GM12892 (cell line): ENCODE measurements at regions not wholly inside any gene's neighbourhood (a gene's known extent, or its start where the extent isn't known, plus 50 kb on each side); places are given as distances from the start of the nearest gene placed in this dataset.
"Not testable (repeated sequence)": the region's sequence is repeated elsewhere in the genome, so short reads cannot be mapped to it uniquely, and the experiment has no call there.

Source experiments
- DNase-seq: peaks from one replicate; pipeline ENCODE4 v3.0.0; 2011; ENCODE audit not compliant: insufficient read length
- FAIRE-seq: peaks from 2 replicates; lab custom pipeline; 2011; peaks lifted over from hg19 to GRCh38; lab: Jason Lieb, UNC
- POLR2A ChIP-seq: IDR thresholded peaks from 2 replicates; pipeline ENCODE4 v1.6.1; 2011; ENCODE audit warnings: low read depth, low read length, control low read depth
- POLR2AphosphoS5 ChIP-seq: IDR thresholded peaks from 2 replicates; pipeline ENCODE4 v1.6.1; 2011; ENCODE audit warnings: low read depth, low read length, control low read depth
- TAF1 ChIP-seq: IDR thresholded peaks from 2 replicates; pipeline ENCODE4 v1.6.1; 2011; ENCODE audit warnings: low read depth, mild to moderate bottlenecking, control low read depth, low read length, borderline replicate concordance

DNA sequence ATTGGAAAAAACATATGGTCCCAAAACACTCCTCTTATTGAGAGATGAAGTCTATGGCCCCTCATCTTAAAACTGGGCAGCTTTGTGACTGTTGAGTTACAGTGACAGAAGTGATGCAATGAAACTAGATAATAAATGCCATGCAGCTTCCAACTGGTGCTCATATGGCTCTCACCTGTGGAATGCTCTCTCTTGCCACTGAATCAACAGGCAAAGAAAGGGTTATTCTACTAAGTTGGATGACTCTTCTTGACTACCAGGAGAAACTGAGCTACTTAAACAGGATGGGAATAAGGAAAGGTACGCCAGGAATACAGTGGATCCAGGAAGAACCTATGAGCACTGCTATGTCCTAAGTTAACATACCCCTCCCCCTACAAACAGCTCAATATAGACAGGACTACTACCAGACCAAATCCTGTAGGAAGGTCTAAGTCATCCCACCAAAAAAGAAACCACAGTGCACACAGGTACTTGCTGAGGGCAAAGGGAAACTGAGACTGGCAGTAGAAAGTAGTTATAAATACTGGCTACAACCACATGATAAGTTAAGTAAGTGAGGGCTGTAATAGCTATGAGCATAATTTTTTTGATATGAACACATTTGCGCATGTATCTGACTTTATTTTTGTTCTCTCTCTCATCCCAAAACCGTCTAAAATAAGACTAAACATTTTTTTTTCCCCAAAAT lies 398.5 kb downstream of the ZFHX3 start:
- DNase-seq (no peak), FAIRE-seq (no peak)
- TF ChIP-seq POLR2AphosphoS5 (no peak), POLR2A (no peak), TAF1 (no peak)

DNA sequence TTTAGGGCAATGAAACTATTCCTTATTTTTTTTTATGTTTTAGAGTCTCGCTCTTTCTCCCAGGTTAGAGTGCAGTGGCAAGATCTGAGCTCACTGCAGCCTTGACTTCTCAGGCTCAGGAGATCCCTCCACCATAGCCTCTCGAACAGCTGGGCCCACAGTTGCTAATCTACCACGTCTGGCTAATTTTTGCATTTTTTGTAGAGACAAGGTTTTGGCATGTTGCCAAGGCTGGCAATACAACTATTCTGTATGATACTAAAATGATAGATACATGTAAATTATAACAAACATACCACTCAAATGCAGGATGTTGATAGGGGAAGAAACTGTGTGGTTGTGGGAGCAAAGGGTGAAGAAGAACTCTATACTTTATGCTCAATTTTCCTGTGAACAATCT lies 401.3 kb downstream of the ZFHX3 start:
- no peak for FAIRE-seq
- DNase-seq: no peak

DNA sequence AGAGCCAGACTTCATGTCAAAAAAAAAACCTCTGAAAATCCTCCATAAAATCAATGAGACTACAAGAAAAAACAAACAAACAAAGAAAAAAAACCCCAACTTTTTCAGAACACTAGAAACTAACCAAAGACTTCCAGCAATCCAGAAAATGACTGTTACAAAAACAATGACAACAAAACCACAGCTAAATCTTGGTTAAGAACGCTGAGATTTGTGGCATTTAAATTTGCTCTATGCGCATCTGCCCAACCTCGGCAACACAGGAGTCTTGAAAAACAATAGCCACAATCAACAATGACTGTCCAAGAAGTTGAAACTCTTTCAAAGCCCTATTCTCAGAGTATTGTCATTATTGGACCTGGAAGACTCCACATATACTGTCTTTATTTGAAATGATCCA lies 402.4 kb downstream of the ZFHX3 start:
- no peak for DNase-seq
- FAIRE-seq: no peak
- no peak for TF ChIP-seq POLR2AphosphoS5
- no peak for TF ChIP-seq TAF1
- no peak for TF ChIP-seq POLR2A

More for the DNA sequence above, 401.3 kb downstream of the ZFHX3 start:
- TF ChIP-seq TAF1 (no peak), POLR2A (no peak), POLR2AphosphoS5 (no peak)

DNA sequence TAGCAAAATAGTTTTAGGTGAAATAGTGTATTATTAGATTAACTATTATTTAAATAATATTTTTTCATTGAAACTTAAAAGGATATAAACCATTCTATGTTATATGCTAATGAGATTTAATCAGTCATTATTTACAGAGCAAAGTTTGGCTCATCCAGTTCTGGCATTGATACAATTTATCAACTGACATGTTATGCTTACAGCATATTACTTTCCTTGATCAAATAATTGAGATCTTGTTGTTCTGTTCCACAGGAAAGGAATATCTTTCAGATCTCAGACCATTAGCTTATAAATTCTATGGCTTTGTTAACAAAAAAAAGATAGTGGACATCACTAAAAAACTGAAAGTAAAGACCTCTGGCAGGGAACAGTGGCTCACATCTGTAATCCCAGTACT lies 403.0 kb downstream of the ZFHX3 start:
- TF ChIP-seq POLR2AphosphoS5 (no peak), POLR2A (no peak), TAF1 (no peak)
- FAIRE-seq (no peak), DNase-seq (no peak)

DNA sequence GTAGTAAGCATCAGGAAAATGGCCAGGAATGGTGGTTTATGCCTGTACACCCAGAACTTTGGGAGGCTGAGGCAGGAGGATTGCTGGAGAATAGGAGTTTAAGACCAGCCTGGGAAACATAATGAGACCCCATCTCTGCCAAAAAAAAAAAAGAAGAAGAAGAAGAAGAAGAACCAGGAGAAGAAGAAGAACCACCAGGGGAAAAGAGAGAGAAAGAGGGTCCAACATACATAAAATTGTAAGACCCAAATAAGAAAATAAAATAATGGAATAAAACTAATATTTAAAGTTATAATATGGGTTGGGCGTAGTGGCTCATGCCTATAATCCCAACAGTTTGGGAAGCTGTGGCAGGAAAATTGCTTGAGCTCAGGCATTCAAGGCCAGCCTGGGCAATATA lies 408.4 kb downstream of the ZFHX3 start:
- FAIRE-seq: no peak
- TF ChIP-seq POLR2AphosphoS5: no peak
- no peak for TF ChIP-seq TAF1
- no peak for TF ChIP-seq POLR2A
- no peak for DNase-seq

DNA sequence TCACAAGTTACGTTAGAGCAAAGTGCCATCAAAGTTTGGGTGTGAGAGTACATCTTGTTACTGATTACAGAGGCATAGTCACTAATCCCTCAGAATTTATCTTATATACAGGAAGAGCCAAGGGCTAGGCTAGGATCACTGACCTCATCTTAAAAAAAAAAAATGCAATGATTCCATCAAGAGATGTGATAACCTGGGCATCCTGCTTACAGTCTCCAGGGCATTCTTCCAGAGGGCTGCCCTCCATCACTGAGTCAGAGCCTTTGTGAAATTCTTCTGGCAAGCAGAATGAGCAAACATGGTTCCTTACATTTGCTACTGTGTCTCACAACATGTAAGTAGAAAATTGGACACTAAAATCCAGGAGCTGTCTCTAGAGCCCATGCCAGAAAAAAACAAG lies 410.6 kb downstream of the ZFHX3 start:
- DNase-seq (no peak), FAIRE-seq (no peak)
- TF ChIP-seq POLR2AphosphoS5: no peak
- no peak for TF ChIP-seq POLR2A
- TF ChIP-seq TAF1: no peak

DNA sequence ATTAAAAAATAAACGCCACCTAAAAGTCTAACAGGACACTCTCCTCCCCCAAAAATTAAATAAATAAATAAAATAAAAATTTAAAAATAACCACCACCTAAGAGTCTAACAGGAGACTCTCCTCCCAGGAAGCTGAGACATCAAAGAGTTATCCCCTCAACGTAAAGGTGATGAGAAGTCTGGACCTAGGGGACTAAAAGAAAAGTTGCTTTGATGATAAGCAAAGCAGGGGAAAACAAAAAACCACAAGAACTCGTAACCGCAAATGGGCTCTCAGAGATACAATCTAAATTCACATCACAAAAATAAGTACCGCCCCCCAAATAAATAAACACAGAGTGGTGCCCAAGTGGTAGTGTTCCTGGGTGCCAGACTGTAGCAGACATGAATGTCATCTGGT lies 412.2 kb downstream of the ZFHX3 start:
- DNase-seq (no peak), FAIRE-seq (no peak)
- TF ChIP-seq POLR2AphosphoS5 (no peak), TAF1 (no peak)

DNA sequence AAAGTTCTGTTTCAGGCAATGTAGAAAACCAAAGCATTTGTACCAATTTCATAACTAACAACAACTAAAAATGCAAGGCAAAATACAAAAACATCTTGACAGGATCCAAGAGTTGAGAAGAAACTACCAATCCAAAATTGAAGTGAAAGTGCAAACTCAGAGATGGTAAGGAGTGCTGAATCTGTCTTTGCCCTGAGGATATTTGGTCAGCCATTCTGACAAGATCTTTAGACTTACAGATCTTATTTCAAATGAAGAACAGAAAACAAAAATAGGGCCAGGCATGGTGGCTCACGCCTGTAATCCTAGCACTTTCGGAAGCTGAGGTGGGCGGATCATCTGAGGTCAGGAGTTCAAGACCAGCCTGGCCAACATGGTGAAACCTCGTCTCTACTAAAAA lies 412.8 kb downstream of the ZFHX3 start:
- DNase-seq (no peak), FAIRE-seq (no peak)
- TF ChIP-seq POLR2AphosphoS5 (no peak), TAF1 (no peak), POLR2A (no peak)

DNA sequence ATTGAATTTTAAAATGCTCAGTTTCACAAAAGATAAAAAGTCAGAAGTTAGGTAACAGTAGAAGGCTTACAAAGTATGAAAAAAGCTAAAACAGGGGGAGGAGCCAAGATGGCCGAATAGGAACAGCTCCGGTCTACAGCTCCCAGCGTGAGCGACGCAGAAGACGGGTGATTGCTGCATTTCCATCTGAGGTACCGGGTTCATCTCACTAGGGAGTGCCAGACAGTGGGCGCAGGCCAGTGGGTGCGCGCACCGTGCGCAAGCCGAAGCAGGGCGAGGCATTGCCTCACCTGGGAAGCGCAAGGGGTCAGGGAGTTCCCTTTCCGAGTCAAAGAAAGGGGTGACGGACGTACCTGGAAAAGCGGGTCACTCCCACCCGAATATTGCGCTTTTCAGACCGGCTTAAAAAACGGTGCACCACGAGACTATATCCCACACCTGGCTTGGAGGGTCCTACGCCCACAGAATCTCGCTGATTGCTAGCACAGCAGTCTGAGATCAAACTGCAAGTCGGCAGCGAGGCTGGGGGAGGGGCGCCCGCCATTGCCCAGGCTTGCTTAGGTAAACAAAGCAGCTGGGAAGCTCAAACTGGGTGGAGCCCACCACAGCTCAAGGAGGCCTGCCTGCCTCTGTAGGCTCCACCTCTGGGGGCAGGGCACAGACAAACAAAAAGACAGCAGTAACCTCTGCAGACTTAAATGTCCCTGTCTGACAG lies 420.6 kb downstream of the ZFHX3 start:
- FAIRE-seq, DNase-seq: not testable (repeated sequence)

DNA sequence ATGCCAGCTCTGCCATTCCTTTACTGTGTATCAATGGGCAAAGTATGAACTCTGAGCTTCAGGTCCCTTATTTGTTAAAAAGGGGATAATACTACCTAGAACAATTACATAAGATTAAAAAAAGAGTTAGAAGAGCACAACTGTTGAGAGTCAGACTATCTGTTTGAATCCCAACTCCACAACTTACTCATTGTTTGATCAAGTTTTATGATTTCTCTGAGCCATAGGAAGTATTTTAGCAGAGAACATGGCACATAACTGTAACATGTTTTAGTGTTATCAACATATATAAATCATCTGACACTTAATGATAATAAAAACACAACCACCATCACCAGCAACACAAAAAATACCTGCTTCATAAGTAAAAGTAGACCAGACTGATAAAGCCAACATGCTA lies 421.3 kb downstream of the ZFHX3 start:
- FAIRE-seq: no peak
- TF ChIP-seq POLR2AphosphoS5: no peak
- no peak for TF ChIP-seq TAF1
- no peak for TF ChIP-seq POLR2A
- DNase-seq: no peak

DNA sequence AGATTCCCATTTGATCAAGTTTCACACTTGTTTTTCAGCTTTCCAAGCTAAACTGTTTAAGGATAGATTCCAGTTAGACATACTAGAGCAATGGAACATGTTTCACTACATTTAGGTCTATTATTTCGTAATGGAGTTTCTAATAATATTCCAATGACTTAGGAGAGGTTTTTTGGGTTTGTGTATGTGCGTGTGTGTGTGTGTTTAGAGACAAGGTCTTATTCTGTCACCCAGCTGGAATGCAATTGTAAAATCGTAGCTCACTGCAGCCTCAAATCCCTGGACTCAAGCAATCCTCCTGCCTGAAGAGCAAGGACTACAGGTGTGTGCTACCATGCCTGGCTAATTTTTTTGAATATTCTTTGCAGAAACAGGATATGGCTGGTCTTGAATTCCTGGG lies 426.3 kb downstream of the ZFHX3 start:
- DNase-seq (no peak), FAIRE-seq (no peak)
- TF ChIP-seq POLR2A (no peak), TAF1 (no peak), POLR2AphosphoS5 (no peak)

DNA sequence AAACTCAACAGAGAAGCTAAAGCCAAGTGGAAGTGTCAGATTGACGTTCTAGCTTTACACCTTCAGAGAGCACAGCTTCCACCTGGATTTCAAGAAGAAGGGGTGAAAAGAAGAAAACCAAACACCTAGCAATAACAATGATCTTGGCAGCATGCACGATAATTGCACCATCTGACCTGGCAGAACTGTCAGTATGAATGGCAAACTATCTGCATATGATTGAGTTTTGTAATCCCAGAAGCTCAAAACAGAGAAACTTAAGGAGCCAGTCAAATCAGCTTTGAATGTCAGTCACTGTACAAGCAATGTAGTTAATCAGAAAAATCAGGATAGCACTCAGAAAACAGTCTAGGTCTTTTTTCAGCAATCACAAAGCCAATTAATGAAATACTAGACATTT lies 427.1 kb downstream of the ZFHX3 start:
- TF ChIP-seq POLR2AphosphoS5: no peak
- TF ChIP-seq TAF1: no peak
- TF ChIP-seq POLR2A: no peak
- DNase-seq (no peak), FAIRE-seq (no peak)
